ENCODE measurements at regions not wholly inside any gene's neighbourhood (a gene's known extent, or its start where the extent isn't known, plus 50 kb on each side); places are given as distances from the start of the nearest gene placed in this dataset.

GRCh38 chr7:106433377-106433776 lies 148.6 kb upstream of the NAMPT start:
- no peak for DNase-seq (ENCODE audit: low read depth)
- TF ChIP-seq CTCF (conservative IDR thresholded peaks at IDR 0.05; ENCODE audit: low read depth, low read length) = no peak
- no peak overlapping the region for H3K4me3 ChIP-seq (ENCODE audit: low read depth, low read length)

GRCh38 chr7:106430535-106431455 lies 146.0 kb upstream of the NAMPT start:
- H3K4me3 ChIP-seq (ENCODE audit: low read depth, low read length) = no peak overlapping the region
- TF ChIP-seq CTCF (conservative IDR thresholded peaks at IDR 0.05; ENCODE audit: low read depth, low read length) = no peak
- no peak for DNase-seq (ENCODE audit: low read depth)

- no peak for DNase-seq (ENCODE audit: low read depth)
- TF ChIP-seq CTCF (conservative IDR thresholded peaks at IDR 0.05; ENCODE audit: low read depth, low read length) = no peak
- H3K4me3 ChIP-seq (ENCODE audit: low read depth, low read length) = no peak overlapping the region
Measured at GRCh38 chr7:106430103-106430502, 145.3 kb upstream of the NAMPT start.

- DNase-seq (ENCODE audit: low read depth) = no peak
- no peak for TF ChIP-seq CTCF (conservative IDR thresholded peaks at IDR 0.05; ENCODE audit: low read depth, low read length)
- H3K4me3 ChIP-seq (ENCODE audit: low read depth, low read length) = no peak overlapping the region
Measured at GRCh38 chr7:106426803-106427202, 142.0 kb upstream of the NAMPT start.

GRCh38 chr7:106425017-106425719 lies 140.4 kb upstream of the NAMPT start:
- no peak overlapping the region for H3K4me3 ChIP-seq (ENCODE audit: low read depth, low read length)

GRCh38 chr7:106424476-106425016 lies 139.8 kb upstream of the NAMPT start:
- H3K4me3 ChIP-seq (ENCODE audit: low read depth, low read length) = no peak overlapping the region
- no peak for TF ChIP-seq CTCF (conservative IDR thresholded peaks at IDR 0.05; ENCODE audit: low read depth, low read length)
- no peak for DNase-seq (ENCODE audit: low read depth)

More at GRCh38 chr7:106425017-106425719, 140.4 kb upstream of the NAMPT start:
- DNase-seq (ENCODE audit: low read depth) = peak; percentile 100
- no peak for TF ChIP-seq CTCF (conservative IDR thresholded peaks at IDR 0.05; ENCODE audit: low read depth, low read length)
